Right atrium auricular region (tissue), 2 donors: ENCODE measurements at regions not wholly inside any gene's neighbourhood (a gene's known extent, or its start where the extent isn't known, plus 50 kb on each side); places are given as distances from the start of the nearest gene placed in this dataset.
A peak's percentile ranks its signal among the peaks of the same experiment; 100 is the strongest.

Experiments used
- DNase-seq: peaks from one replicate; pipeline ENCODE4 v3.0.0-alpha.2; 2019; ENCODE audit warnings: low spot score
- H3K27ac ChIP-seq, 2 donors: fragments of 200-600 bp; sonication (generic); 1 replicate in 1 of 2; 2 replicates in 1 of 2; pipeline ENCODE4 v1.5.1; 2016 to 2019
- H3K27me3 ChIP-seq, 2 donors: fragments of 200-600 bp; sonication (generic); one replicate each; pipeline versions ENCODE4 v1.5.1 to v1.6.0; 2017 to 2019
- H3K36me3 ChIP-seq: fragments of 200-600 bp; sonication (generic); one replicate; pipeline ENCODE4 v1.5.1; 2016
- H3K4me1 ChIP-seq, 2 donors: fragments of 200-600 bp; sonication (generic); one replicate each; pipeline versions ENCODE4 v1.5.1 to v1.6.0; 2017 to 2019
- H3K4me3 ChIP-seq, 2 donors: fragments of 200-600 bp; sonication (generic); 1 replicate in 1 of 2; 2 replicates in 1 of 2; pipeline ENCODE4 v1.5.1; 2017 to 2019; ENCODE audit warnings: mild to moderate bottlenecking in 1 of 2, moderate library complexity in 1 of 2
- H3K9me3 ChIP-seq, 2 donors: fragments of 200-600 bp; sonication (generic); one replicate each; pipeline ENCODE4 v1.5.1; 2019
- TF ChIP-seq, protein P1 (sequence below), 2 donors: fragments of 200-600 bp; sonication (generic); IDR thresholded peaks; one replicate each; pipeline ENCODE4 v1.5.1; 2019; ENCODE audit warnings: antibody characterized with exemption in 2 of 2

GRCh38 chr2:133726973-133727372, 158.7 kb upstream of the NCKAP5 start:
- DNase-seq = no peak
- Histone ChIP-seq H3K27me3 (no peaks in the 10 kb centered on the region), H3K4me3 (peak overlapping the region in 1 of 2 donors; percentile 27), H3K9me3 (no peaks in the 10 kb centered on the region), H3K36me3 (no peaks in the 10 kb centered on the region), H3K27ac (no peak overlapping the region), H3K4me1 (no peaks in the 10 kb centered on the region)
- TF ChIP-seq, protein P1, sequence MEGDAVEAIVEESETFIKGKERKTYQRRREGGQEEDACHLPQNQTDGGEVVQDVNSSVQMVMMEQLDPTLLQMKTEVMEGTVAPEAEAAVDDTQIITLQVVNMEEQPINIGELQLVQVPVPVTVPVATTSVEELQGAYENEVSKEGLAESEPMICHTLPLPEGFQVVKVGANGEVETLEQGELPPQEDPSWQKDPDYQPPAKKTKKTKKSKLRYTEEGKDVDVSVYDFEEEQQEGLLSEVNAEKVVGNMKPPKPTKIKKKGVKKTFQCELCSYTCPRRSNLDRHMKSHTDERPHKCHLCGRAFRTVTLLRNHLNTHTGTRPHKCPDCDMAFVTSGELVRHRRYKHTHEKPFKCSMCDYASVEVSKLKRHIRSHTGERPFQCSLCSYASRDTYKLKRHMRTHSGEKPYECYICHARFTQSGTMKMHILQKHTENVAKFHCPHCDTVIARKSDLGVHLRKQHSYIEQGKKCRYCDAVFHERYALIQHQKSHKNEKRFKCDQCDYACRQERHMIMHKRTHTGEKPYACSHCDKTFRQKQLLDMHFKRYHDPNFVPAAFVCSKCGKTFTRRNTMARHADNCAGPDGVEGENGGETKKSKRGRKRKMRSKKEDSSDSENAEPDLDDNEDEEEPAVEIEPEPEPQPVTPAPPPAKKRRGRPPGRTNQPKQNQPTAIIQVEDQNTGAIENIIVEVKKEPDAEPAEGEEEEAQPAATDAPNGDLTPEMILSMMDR (IDR thresholded peaks at IDR 0.05) = no peak

DNA sequence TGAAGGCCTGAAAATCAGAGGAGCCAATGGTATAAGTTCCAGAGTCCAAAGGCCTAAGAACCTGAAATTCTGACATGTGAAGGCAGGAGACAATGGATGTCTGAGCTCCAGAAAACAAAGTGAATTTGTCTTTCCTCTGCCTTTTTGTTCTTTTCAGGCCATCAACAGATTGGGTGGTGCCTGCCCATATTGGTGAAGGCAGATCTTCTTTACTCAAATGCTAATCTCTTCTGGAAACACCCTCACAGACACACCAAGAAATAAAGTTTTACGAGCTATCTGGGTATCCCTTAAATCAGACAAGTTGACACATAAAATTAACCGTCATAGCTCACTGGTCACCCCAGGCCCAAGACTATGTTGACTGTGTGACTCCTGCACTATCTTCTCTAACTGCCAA, 163.8 kb upstream of the NCKAP5 start:
- H3K27me3 ChIP-seq = no peaks in the 10 kb centered on the region
- H3K27ac ChIP-seq = no peak overlapping the region
- no peaks in the 10 kb centered on the region for H3K9me3 ChIP-seq
- peaks cover 0 to 2% of the 10 kb centered on the region in 2 donors for H3K4me1 ChIP-seq
- no peak overlapping the region for H3K4me3 ChIP-seq
- no peak for DNase-seq
- TF ChIP-seq, protein P1 (IDR thresholded peaks at IDR 0.05) = no peak
- no peaks in the 10 kb centered on the region for H3K36me3 ChIP-seq

GRCh38 chr2:133732982-133733900, 165.0 kb upstream of the NCKAP5 start:
- Histone ChIP-seq H3K36me3 (no peaks in the 10 kb centered on the region), H3K27ac (no peak overlapping the region), H3K4me3 (no peak overlapping the region), H3K27me3 (no peaks in the 10 kb centered on the region), H3K4me1 (peaks cover 0 to 6% of the 10 kb centered on the region in 2 donors), H3K9me3 (no peaks in the 10 kb centered on the region)
- no peak for DNase-seq
- TF ChIP-seq, protein P1 (IDR thresholded peaks at IDR 0.05) = no peak

DNA sequence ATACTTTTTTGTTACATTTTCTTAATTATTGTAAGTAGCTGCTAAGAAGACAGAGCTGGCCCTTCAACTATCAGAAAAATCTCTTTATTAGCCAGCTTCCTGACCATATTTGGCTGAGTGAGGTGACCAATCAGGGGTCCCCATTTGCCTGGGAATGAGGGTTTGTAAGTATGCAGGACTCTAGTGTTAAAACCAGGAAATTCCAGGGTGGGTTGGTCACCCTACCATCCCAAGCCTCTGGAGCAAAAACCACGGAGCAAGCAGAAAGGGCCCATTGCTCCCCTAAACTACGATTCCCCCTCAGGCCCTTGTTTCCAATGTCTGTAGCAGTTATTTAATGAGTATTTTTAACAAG, 165.6 kb upstream of the NCKAP5 start:
- H3K4me3 ChIP-seq = no peak overlapping the region
- no peaks in the 10 kb centered on the region for H3K9me3 ChIP-seq
- TF ChIP-seq, protein P1 (IDR thresholded peaks at IDR 0.05) = no peak
- no peaks in the 10 kb centered on the region for H3K36me3 ChIP-seq
- DNase-seq = no peak
- H3K4me1 ChIP-seq = peaks cover 0 to 6% of the 10 kb centered on the region in 2 donors
- no peaks in the 10 kb centered on the region for H3K27me3 ChIP-seq
- no peak overlapping the region for H3K27ac ChIP-seq

DNA sequence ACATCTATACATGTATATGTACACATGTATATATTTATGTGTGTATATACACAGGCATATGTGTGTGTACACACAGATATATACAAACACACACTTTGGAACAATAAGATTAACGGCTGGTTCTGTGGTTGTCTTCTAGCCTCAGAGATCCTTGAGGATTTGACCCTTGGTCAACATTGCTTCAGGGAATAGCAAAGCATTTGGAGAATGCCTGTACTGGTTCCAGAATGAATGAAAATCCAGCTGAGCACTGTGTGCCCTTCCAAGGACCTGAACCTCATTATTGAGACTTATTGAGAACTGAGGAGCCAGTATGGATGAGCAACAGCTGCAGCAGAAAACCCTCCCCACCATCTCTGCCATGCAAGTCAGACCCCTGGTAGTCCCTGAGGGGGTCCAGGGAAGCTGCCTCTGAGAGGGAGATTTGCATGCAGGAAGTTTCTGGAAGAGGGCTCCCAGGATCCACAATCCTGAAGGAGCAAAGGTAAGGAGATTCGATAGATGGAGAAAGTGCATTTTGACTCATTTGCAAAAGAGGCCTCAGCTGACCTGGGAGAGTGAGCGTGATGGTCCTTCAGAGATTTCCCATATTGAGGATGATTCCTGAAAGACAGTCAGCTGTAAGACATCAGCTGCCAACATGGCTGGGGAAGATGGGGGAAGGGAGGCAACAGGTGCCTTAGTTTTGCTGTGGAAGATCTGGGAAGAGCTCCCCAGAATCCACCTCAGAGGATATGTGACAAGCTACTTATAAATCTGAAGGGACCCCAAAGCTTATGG, 166.6 kb upstream of the NCKAP5 start:
- Histone ChIP-seq H3K4me1 (peaks cover 0 to 6% of the 10 kb centered on the region in 2 donors), H3K27ac (no peak overlapping the region), H3K27me3 (no peaks in the 10 kb centered on the region), H3K4me3 (no peak overlapping the region), H3K9me3 (no peaks in the 10 kb centered on the region), H3K36me3 (no peaks in the 10 kb centered on the region)
- TF ChIP-seq, protein P1 (IDR thresholded peaks at IDR 0.05) = no peak
- no peak for DNase-seq
